ENCODE measurements at regions not wholly inside any gene's neighbourhood (a gene's known extent, or its start where the extent isn't known, plus 50 kb on each side); places are given as distances from the start of the nearest gene placed in this dataset.

- FAIRE-seq (no peak), DNase-seq (ENCODE audit: low read depth in 1 of 2, low spot score in 2 of 2) (no peak)
- H3K27me3 ChIP-seq (replicated peaks in 1 of 4; ENCODE audit: control insufficient read depth in 3 of 4, extremely low read depth in 1 of 4, insufficient read depth in 3 of 4, low read length in 3 of 4): no peaks in the 10 kb centered on the region
- no peaks in the 10 kb centered on the region for H3K79me1 ChIP-seq (ENCODE audit: low read depth, low read length)
- H2BK15ac ChIP-seq (ENCODE audit: low read length): no peak overlapping the region
- peaks cover 5% of the 10 kb centered on the region for H3K23me2 ChIP-seq (ENCODE audit: low read depth, low read length)
- H3K56ac ChIP-seq (replicated peaks; ENCODE audit: insufficient read length, low read depth, low read length): no peak overlapping the region
- WGBS, 2 experiments (ENCODE audit: extremely low coverage in 1 of 2, insufficient coverage in 1 of 2, insufficient read length in 1 of 2, insufficient replicate concordance in 2 of 2, low coverage in 1 of 2, low lambda C conversion rate in 2 of 2, missing lambda C conversion rate in 1 of 2): 93% methylated on average over 10 of the region's 10 CpGs; no CpG with 5 or more reads in 1 of the 2 experiments
- H2BK120ac ChIP-seq (replicated peaks; ENCODE audit: low read depth, low read length): no peak overlapping the region
- H3K9ac ChIP-seq (replicated peaks in 1 of 4; ENCODE audit: extremely low read depth in 1 of 4, low read depth in 3 of 4, low read length in 3 of 4): no peak overlapping the region
- H2BK12ac ChIP-seq (ENCODE audit: low read depth, low read length): no peak overlapping the region
- H3K4me3 ChIP-seq (ENCODE audit: extremely low read depth in 1 of 4, insufficient read depth in 2 of 4, low read depth in 3 of 4, low read length in 4 of 4): no peak overlapping the region
- H3K4me1 ChIP-seq (replicated peaks in 1 of 4; ENCODE audit: control insufficient read depth in 3 of 4, insufficient read depth in 4 of 4, low read length in 3 of 4): no peaks in the 10 kb centered on the region
- H3K4me2 ChIP-seq (ENCODE audit: insufficient read depth in 1 of 2, low read depth in 2 of 2, low read length in 2 of 2): no peak overlapping the region
- H3K27ac ChIP-seq (ENCODE audit: low read depth, low read length): no peak overlapping the region
- peaks cover 0 to 4% (median 0%) of the 10 kb centered on the region in 4 experiments; a peak in 1 of 8 replicates for H3K36me3 ChIP-seq (ENCODE audit: control insufficient read depth in 2 of 4, insufficient read depth in 4 of 4, low read length in 3 of 4)
- no peak overlapping the region for H2BK5ac ChIP-seq (ENCODE audit: low read depth, low read length)
- POLR2A ChIA-PET (ENCODE audit: partially characterized antibody): interaction anchor here (1.1 kb wide), 1 partner anchor 159 kb away, joined by 3 read pairs; no protein-coding TSS in a partner anchor
- no peak overlapping the region for H4K5ac ChIP-seq (ENCODE audit: insufficient read length, low read depth, low read length)
- no peaks in the 10 kb centered on the region for H3K79me2 ChIP-seq (ENCODE audit: control insufficient read depth in 1 of 2, insufficient read depth in 2 of 2, low read length in 2 of 2)
- H2AK5ac ChIP-seq (ENCODE audit: low read depth, low read length): no peak overlapping the region; the same call in 1 of the 2 replicates
- no peak overlapping the region for H3K18ac ChIP-seq (ENCODE audit: extremely low read depth, low read length)
- H4K91ac ChIP-seq (replicated peaks; ENCODE audit: insufficient read length, low read length): no peak overlapping the region
- no peak overlapping the region for H3K23ac ChIP-seq (ENCODE audit: insufficient read length)
- peaks cover 0 to 4% of the 10 kb centered on the region in 2 experiments for H4K20me1 ChIP-seq (replicated peaks in 1 of 2; ENCODE audit: control insufficient read depth in 1 of 2, insufficient read depth in 2 of 2, low read length in 2 of 2)
- CTCF ChIA-PET (ENCODE audit: partially characterized antibody): interaction anchor here (0.8 to 5.1 kb wide), 5 partner anchors 18 to 182 kb away, joined by 3 to 19 read pairs (median 3); no protein-coding TSS in a partner anchor
- H3K9me3 ChIP-seq (ENCODE audit: insufficient read depth in 2 of 2, low read depth in 1 of 2, low read length in 1 of 2): peaks cover 28 to 32% of the 10 kb centered on the region in 2 experiments
- no peak overlapping the region for H3K14ac ChIP-seq (ENCODE audit: insufficient read length)
- H4K8ac ChIP-seq (ENCODE audit: extremely low read depth, insufficient read depth, low read length): no peak overlapping the region
- H3K4ac ChIP-seq (replicated peaks; ENCODE audit: insufficient read length, low read depth, low read length): no peak overlapping the region
- H2BK20ac ChIP-seq (ENCODE audit: low read length): no peak overlapping the region
- H2AFZ ChIP-seq (ENCODE audit: low read length): no peak overlapping the region
- TF ChIP-seq CBX8 (IDR thresholded peaks at IDR 0.05; ENCODE audit: borderline replicate concordance, low read depth, low read length) (no peak), EZH2 (IDR thresholded peaks at IDR 0.05; ENCODE audit: low read depth, low read length, severe bottlenecking) (no peak), TAF1 (IDR thresholded peaks at IDR 0.05; ENCODE audit: low read depth, low read length) (no peak), SRF (IDR thresholded peaks at IDR 0.05; ENCODE audit: low read depth, low read length) (no peak), SP1 (IDR thresholded peaks at IDR 0.05; ENCODE audit: low read depth, low read length) (no peak), USF2 (IDR thresholded peaks at IDR 0.05; ENCODE audit: low read length) (no peak), SUZ12 (IDR thresholded peaks at IDR 0.05; ENCODE audit: low read length) (no peak), SP2 (IDR thresholded peaks at IDR 0.05; ENCODE audit: low read length) (no peak), EP300 (IDR thresholded peaks at IDR 0.05; ENCODE audit: borderline replicate concordance in 1 of 2, low read depth in 2 of 2, low read length in 2 of 2) (no peak), JUN (IDR thresholded peaks at IDR 0.05; ENCODE audit: low read depth, low read length) (no peak), CBX5 (IDR thresholded peaks at IDR 0.05; ENCODE audit: low read depth, low read length) (no peak), SAP30 (IDR thresholded peaks at IDR 0.05; ENCODE audit: insufficient read depth, insufficient replicate concordance, low read length) (no peak), NRF1 (IDR thresholded peaks at IDR 0.05; ENCODE audit: low read depth, low read length) (no peak), GTF2F1 (IDR thresholded peaks at IDR 0.05; ENCODE audit: borderline replicate concordance, low read depth, low read length) (no peak)
Observed at GRCh38 chr13:111045170-111045569, 69.9 kb upstream of the ARHGEF7 start.

Measured in H1 (cell line).